Small intestine (tissue), 7 donors: ENCODE measurements at regions not wholly inside any gene's neighbourhood (a gene's known extent, or its start where the extent isn't known, plus 50 kb on each side); places are given as distances from the start of the nearest gene placed in this dataset.

Experiments used
- DNase-seq, 2 donors: peaks; one replicate each; pipeline versions ENCODE4 v3.0.0 to v3.0.0-alpha.2; 2013
- FAIRE-seq: peaks from 2 replicates; lab custom pipeline; 2012; peaks lifted over from hg19 to GRCh38; lab: Jason Lieb, UNC
- H3K27ac ChIP-seq, 3 donors: one replicate each; pipeline ENCODE4 v1.5.1; 2013; ENCODE audit warnings: low read length in 2 of 3, mild to moderate bottlenecking in 2 of 3, control low read depth in 1 of 3, inconsistent platforms in 1 of 3, low read depth in 1 of 3, moderate library complexity in 1 of 3
- H3K27me3 ChIP-seq, 3 donors: one replicate each; pipeline ENCODE4 v1.6.1; 2013; ENCODE audit warnings: low read length in 3 of 3, inconsistent platforms in 1 of 3; ENCODE audit not compliant: control insufficient read depth in 3 of 3, insufficient read depth in 3 of 3
- H3K36me3 ChIP-seq, 3 donors: one replicate each; pipeline ENCODE4 v1.6.1; 2013; ENCODE audit warnings: low read length in 3 of 3, inconsistent platforms in 1 of 3, low read depth in 1 of 3, mild to moderate bottlenecking in 1 of 3, moderate library complexity in 1 of 3; ENCODE audit not compliant: control insufficient read depth in 3 of 3, insufficient read depth in 2 of 3
- H3K4me1 ChIP-seq, 3 donors: one replicate each; pipeline ENCODE4 v1.6.1; 2013; ENCODE audit warnings: low read length in 2 of 3, inconsistent platforms in 1 of 3, low read depth in 1 of 3, mild to moderate bottlenecking in 1 of 3, moderate library complexity in 1 of 3; ENCODE audit not compliant: control insufficient read depth in 3 of 3, insufficient read depth in 2 of 3
- H3K4me3 ChIP-seq, 3 donors: one replicate each; pipeline ENCODE4 v1.5.1; 2013; ENCODE audit warnings: low read length in 3 of 3, control low read depth in 1 of 3, inconsistent platforms in 1 of 3, low read depth in 1 of 3, mild to moderate bottlenecking in 1 of 3, moderate library complexity in 1 of 3
- H3K9me3 ChIP-seq, 2 donors: one replicate each; pipeline ENCODE4 v1.6.1; 2013; ENCODE audit warnings: low read depth in 1 of 2, low read length in 1 of 2; ENCODE audit not compliant: control insufficient read depth in 2 of 2, insufficient read depth in 1 of 2
- WGBS, 3 donors: extraction: QIAGEN DNeasy Blood & Tissue Kit; methylation state at CpG; one replicate each; pipeline ENCODE4 v1.1.7; 2013; 5-methylcytosine and 5-hydroxymethylcytosine counted together
- donor health status: healthy with polysubstance abuse.
- donor health status: control.
- donor health status: control.
- donor health status: Bipolar disorder and iron deficiency.
- donor health status: healthy.

DNA sequence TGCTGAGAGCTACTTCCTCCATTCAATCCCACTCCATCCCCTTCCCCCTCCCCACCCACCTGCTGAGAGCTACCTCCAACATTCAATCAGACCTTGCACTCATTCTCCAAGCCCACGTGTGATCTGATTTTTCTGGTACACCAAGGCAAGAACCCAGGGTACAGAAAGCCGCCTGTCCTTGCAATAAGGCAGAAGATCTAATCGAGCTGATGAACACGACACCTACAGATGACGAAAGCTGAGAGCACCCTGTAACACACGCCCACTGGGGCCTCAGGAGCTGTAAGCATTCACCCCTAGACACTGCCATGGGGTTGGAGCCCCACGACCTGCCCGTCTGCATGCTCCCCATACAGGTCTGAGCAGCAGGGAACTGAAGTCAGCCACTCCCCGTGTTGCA, 58.3 kb downstream of the TRIML1 start:
- 81 to 92% (median 83%) methylated on average over 9 of the region's 9 CpGs for WGBS, 3 donors
- H3K4me1 ChIP-seq: no peaks in the 10 kb centered on the region
- H3K9me3 ChIP-seq: peaks cover 0 to 8% of the 10 kb centered on the region in 2 donors
- no peak for DNase-seq
- H3K4me3 ChIP-seq: no peak overlapping the region
- no peaks in the 10 kb centered on the region for H3K36me3 ChIP-seq
- FAIRE-seq: no peak
- H3K27me3 ChIP-seq: no peaks in the 10 kb centered on the region
- no peak overlapping the region for H3K27ac ChIP-seq

DNA sequence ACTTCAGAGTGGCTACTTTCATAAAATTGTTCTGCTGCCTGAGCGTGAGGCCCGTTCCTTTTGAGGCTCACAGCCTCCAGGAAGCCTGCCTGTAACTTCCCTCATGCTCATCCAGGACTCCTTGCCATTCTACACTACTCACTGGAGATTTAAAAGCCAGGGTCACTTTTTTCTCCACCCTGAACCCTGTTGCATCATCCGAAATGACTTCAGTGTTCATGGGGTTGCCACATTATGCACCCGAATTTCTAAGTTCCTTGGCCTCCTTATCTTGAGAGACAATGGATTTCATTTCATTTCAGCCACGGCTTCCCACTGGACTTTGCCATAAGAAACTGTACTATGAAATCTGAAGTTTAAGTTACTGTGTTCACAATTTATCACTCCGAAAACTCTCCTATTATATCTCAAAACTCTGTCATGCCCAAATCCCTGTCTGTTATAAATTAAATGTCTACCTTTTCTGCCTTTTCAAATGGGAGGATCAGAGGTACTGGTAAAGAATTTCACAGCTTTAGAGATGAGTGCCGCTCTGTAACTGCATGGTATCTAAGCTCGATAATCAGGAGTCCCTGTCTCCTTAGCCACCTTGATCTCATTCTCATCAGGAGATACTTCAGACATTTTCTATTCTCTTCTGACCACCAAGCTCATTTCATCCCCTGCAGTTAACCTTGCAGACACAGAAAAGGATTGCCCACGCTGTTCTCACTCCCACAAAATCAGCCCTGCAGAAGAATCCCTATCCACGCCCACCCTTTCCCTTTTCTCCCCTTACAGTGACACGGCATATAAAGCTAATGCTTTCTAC, 59.9 kb downstream of the TRIML1 start:
- no peak for DNase-seq
- no peak for FAIRE-seq
- Histone ChIP-seq H3K4me3 (no peak overlapping the region), H3K36me3 (no peaks in the 10 kb centered on the region), H3K27ac (no peak overlapping the region), H3K9me3 (peaks cover 0 to 8% of the 10 kb centered on the region in 2 donors), H3K27me3 (no peaks in the 10 kb centered on the region), H3K4me1 (no peaks in the 10 kb centered on the region)
- 64 to 78% (median 69%) methylated on average over 11 of the region's 11 CpGs for WGBS, 3 donors

DNA sequence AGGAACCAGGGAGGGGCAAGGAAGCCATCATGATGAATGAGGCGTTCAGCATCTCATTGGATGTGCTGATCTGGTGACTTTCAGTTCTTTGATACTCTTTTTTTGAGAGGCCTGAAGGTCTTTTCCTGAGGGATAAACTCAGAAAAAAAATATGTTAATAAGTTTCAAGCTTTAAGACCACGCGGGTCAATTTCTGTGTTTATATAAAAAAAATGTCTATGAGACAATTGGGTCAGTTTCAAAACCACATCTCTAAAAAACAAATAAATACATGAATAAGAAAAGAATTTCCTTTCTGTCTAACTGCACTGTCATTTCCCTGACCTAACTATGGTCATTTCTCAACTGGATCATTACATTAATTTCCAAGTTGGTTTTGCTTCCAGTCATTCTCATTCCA, 62.6 kb downstream of the TRIML1 start:
- FAIRE-seq (no peak), DNase-seq (no peak)
- 49 to 77% (median 71%) methylated on average over 3 of the region's 3 CpGs for WGBS, 3 donors
- H3K9me3 ChIP-seq: peaks cover 0 to 4% of the 10 kb centered on the region in 2 donors
- H3K4me1 ChIP-seq: no peaks in the 10 kb centered on the region
- H3K27me3 ChIP-seq: no peaks in the 10 kb centered on the region
- H3K27ac ChIP-seq: no peak overlapping the region
- no peaks in the 10 kb centered on the region for H3K36me3 ChIP-seq
- no peak overlapping the region for H3K4me3 ChIP-seq

- 75 to 84% (median 77%) methylated on average over 3 of the region's 3 CpGs for WGBS, 3 donors
- H3K9me3 ChIP-seq: no peaks in the 10 kb centered on the region
- DNase-seq (no peak), FAIRE-seq (no peak)
- H3K36me3 ChIP-seq: no peaks in the 10 kb centered on the region
- no peak overlapping the region for H3K27ac ChIP-seq
- no peak overlapping the region for H3K4me3 ChIP-seq
- no peaks in the 10 kb centered on the region for H3K27me3 ChIP-seq
- no peaks in the 10 kb centered on the region for H3K4me1 ChIP-seq
Observed at GRCh38 chr4:188206783-188207182, 67.5 kb downstream of the TRIML1 start.

DNA sequence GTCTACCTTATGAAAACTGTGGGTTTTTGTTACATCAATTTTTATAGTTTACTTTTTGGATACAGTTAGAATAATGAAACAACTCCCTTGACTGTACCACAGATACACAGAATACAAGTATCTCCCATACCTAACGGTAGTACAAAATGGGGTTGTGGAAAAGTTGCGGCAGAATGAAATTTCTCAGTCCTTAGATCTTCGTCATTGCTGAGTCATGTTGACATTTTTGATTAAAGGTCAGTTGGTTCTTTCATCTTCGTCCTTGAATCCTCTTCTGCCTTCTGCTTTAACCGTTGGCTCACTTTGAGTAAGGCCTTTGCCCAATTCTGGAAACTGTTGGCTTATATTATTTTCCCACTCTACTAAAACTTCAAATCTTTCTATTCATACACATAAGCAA, 75.6 kb downstream of the TRIML1 start:
- peaks cover 0 to 7% of the 10 kb centered on the region in 2 donors for H3K9me3 ChIP-seq
- no peaks in the 10 kb centered on the region for H3K4me1 ChIP-seq
- FAIRE-seq: no peak
- H3K36me3 ChIP-seq: no peaks in the 10 kb centered on the region
- WGBS, 3 donors: 62 to 80% (median 75%) methylated on average over 5 of the region's 5 CpGs
- no peak overlapping the region for H3K4me3 ChIP-seq
- no peak overlapping the region for H3K27ac ChIP-seq
- no peaks in the 10 kb centered on the region for H3K27me3 ChIP-seq
- DNase-seq: no peak

- FAIRE-seq (no peak), DNase-seq (no peak)
- no peak overlapping the region for H3K4me3 ChIP-seq
- no peaks in the 10 kb centered on the region for H3K27me3 ChIP-seq
- 56 to 86% (median 67%) methylated on average over 28 of the region's 28 CpGs for WGBS, 3 donors
- H3K27ac ChIP-seq: no peak overlapping the region
- peaks cover 0 to 7% of the 10 kb centered on the region in 2 donors for H3K9me3 ChIP-seq
- H3K4me1 ChIP-seq: no peaks in the 10 kb centered on the region
- H3K36me3 ChIP-seq: no peaks in the 10 kb centered on the region
Observed at GRCh38 chr4:188218392-188218791, 79.2 kb downstream of the TRIML1 start.

- FAIRE-seq (no peak), DNase-seq (no peak)
- Histone ChIP-seq H3K36me3 (no peaks in the 10 kb centered on the region), H3K9me3 (peaks cover 0 to 7% of the 10 kb centered on the region in 2 donors), H3K4me3 (no peak overlapping the region), H3K27me3 (no peaks in the 10 kb centered on the region), H3K27ac (no peak overlapping the region), H3K4me1 (no peaks in the 10 kb centered on the region)
- 71 to 79% (median 76%) methylated on average over 4 of the region's 4 CpGs for WGBS, 3 donors
Observed at GRCh38 chr4:188220006-188220405, 80.8 kb downstream of the TRIML1 start.

DNA sequence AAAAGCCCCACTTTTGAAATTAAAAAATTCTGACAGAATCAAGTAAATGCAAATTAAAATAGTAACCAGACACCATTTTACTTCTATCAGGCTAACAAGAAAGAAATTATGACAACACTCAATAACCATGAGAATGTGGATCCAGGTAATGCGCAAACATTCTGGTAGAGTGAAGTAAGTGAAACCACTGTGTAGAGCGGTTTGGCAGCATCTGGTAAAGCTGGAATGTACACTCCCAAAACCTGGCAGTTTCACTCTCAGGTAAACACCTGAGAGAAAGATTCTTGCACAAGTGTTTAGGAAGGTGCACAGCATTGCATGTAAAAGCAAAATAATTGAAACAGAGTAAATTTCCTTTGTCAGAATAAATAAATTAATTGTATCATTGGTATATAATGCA, 81.8 kb downstream of the TRIML1 start:
- H3K27me3 ChIP-seq: no peaks in the 10 kb centered on the region
- H3K27ac ChIP-seq: no peak overlapping the region
- no peak overlapping the region for H3K4me3 ChIP-seq
- no peaks in the 10 kb centered on the region for H3K36me3 ChIP-seq
- no peaks in the 10 kb centered on the region for H3K4me1 ChIP-seq
- peaks cover 0 to 7% of the 10 kb centered on the region in 2 donors for H3K9me3 ChIP-seq
- FAIRE-seq: no peak
- WGBS, 3 donors: 84 to 90% (median 90%) methylated on average over 2 of the region's 2 CpGs
- no peak for DNase-seq

DNA sequence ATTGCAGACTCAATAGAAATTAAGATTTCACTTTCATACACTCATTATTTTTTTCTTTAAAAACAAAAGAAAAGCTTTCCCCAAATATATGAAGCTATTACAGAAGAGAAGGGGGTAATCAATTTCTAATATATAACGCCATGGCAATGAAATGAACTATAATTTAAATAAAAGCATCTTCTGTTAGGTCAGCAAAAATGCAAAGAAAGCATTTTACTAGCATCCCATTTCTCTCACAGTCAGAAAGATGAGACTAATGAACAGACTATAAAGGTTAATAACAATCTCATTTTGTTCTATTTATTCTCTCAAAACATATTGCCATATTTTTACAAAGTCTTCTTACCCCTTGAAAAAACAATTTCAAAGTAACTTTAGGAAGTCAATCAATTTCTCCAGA, 89.0 kb downstream of the TRIML1 start:
- no peaks in the 10 kb centered on the region for H3K36me3 ChIP-seq
- no peak overlapping the region for H3K4me3 ChIP-seq
- no peaks in the 10 kb centered on the region for H3K9me3 ChIP-seq
- H3K27ac ChIP-seq: no peak overlapping the region
- H3K27me3 ChIP-seq: peaks cover 0 to 1% (median 0%) of the 10 kb centered on the region in 3 donors
- DNase-seq (no peak), FAIRE-seq (no peak)
- H3K4me1 ChIP-seq: no peaks in the 10 kb centered on the region
- 63 to 73% (median 73%) methylated on average over 1 of the region's 1 CpG for whole genome bisulfite sequencing, 3 donors
